ENCODE measurements at regions not wholly inside any gene's neighbourhood (a gene's known extent, or its start where the extent isn't known, plus 50 kb on each side); places are given as distances from the start of the nearest gene placed in this dataset.
"Not testable (repeated sequence)": the region's sequence is repeated elsewhere in the genome, so short reads cannot be mapped to it uniquely, and the experiment has no call there.

DNA sequence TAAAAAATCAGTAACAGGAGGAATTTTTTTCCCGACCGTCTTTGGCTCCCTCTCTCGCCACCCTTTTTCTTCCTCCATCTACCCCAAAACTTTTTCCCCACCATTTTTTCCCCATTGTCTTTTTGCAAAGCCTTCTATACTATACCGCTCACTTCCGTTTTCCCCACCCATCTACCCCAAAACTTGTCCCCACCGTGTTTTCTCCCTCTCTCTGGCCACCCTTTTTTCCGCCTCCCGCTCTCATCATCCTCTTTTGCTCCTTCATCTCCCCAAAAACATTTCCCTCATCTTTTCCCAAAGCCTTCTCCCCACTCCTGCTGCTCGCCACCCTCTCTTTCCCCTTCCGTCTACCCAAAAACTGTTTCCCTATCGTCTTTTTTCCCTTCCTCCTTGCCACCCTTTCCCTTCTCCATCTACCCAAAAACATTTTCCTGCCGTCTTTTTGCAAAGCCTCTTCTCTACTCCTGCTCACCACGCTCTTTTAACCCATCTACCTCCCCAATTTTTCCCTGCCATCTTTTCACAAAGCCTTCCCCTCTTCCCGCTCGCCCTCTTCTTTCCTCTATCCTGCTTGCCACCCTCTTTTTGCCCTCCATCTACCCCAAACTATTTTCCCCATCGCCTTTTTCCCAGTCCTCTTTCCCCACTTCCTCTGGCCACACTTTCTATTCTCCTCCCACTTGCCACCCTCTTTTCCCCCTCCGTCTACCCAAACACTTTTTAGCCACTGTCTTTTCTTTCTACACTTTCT lies 109.4 kb upstream of the TPTE start:
- DNase-seq (ENCODE audit: low spot score); H4K20me1 ChIP-seq (ENCODE audit: insufficient read depth, poor library complexity, severe bottlenecking); H3K9me2 ChIP-seq (replicated peaks; ENCODE audit: insufficient read depth); H3K36me3 ChIP-seq (replicated peaks; ENCODE audit: insufficient read depth, low read depth); H3K4me2 ChIP-seq; H3K4me3 ChIP-seq; H2AFZ ChIP-seq; H3K4me1 ChIP-seq (ENCODE audit: insufficient read depth); H3K79me2 ChIP-seq; H3K27ac ChIP-seq; H3K27me3 ChIP-seq: not testable (repeated sequence)
- WGBS (ENCODE audit: low lambda C conversion rate, missing lambda C conversion rate) = 75% methylated on average over 17 of the region's 17 CpGs
- peaks cover 24% of the 10 kb centered on the region for H3K9me3 ChIP-seq (ENCODE audit: low read depth)

DNA sequence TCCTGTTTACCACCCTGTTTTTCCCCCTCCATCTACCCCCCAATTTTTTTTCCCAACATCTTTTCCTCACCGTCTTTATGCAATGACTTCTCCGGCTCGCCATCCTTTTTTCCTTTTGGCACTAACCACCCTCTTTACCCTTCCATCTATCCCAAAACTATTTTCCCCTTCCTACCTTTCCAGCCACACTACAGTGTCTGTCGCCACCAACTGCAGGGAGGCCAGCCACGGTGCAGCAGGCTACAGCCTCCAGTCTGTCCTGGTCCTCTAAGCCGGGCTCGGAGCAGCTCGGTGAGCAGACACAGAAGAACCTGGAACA lies 108.5 kb upstream of the TPTE start:
- WGBS (ENCODE audit: low lambda C conversion rate, missing lambda C conversion rate) = 80% methylated on average over 8 of the region's 8 CpGs
- not testable (repeated sequence) for H3K79me2 ChIP-seq; H3K4me1 ChIP-seq (ENCODE audit: insufficient read depth)

DNA sequence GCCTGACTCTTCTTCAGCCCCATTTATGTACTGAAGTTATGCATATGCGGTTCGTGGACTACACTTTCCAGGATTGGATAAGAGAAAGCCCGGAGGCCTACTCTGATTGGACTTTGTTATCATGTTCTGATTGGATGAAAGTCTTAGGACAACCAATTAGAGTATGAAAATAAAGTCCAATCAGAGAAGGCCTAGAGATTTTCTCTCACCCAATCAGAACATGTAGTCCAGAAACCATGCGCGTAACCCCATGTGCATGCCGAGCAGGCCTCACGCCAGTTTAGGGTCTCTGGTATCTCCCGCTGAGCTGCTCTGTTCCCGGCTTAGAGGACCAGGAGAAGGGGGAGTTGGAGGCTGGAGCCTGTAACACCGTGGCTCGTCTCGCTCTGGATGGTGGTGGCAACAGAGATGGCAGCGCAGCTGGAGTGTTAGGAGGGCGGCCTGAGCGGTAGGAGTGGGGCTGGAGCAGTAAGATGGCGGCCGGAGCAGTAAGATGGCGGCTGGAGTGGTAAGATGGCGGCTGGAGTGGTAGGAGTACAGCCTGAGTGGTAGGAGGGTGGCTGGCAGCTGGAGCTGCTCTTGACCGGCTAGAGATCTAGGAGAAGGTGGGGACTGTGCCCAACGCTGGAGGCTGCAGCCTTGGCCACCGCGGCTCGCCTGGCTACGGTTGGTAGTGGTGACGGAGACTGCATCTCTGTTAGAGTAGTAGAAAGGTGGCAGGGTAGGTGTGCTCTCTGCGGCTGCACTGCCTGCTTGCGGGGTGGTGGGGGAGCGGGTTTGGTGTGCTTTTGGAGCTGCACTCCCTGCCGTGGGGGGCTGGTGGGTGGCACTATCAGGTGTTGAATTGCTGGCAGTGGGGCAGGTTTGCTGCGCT lies 107.9 kb upstream of the TPTE start:
- H3K27ac ChIP-seq; H3K27me3 ChIP-seq; H3K36me3 ChIP-seq (replicated peaks; ENCODE audit: insufficient read depth, low read depth); H3K9me2 ChIP-seq (replicated peaks; ENCODE audit: insufficient read depth); H2AFZ ChIP-seq; H3K4me3 ChIP-seq; H3K4me2 ChIP-seq; H4K20me1 ChIP-seq (ENCODE audit: insufficient read depth, poor library complexity, severe bottlenecking); H3K79me2 ChIP-seq; H3K4me1 ChIP-seq (ENCODE audit: insufficient read depth): not testable (repeated sequence)
- DNase-seq (ENCODE audit: low spot score) = peak; percentile 4
- H3K9me3 ChIP-seq (ENCODE audit: low read depth) = peaks cover 21% of the 10 kb centered on the region
- WGBS (ENCODE audit: low lambda C conversion rate, missing lambda C conversion rate) = 84% methylated on average over 31 of the region's 31 CpGs

More for the DNA sequence above, 108.5 kb upstream of the TPTE start:
- not testable (repeated sequence) for H3K27me3 ChIP-seq; DNase-seq (ENCODE audit: low spot score); H3K36me3 ChIP-seq (replicated peaks; ENCODE audit: insufficient read depth, low read depth); H3K4me2 ChIP-seq; H3K27ac ChIP-seq; H3K4me3 ChIP-seq; H3K9me2 ChIP-seq (replicated peaks; ENCODE audit: insufficient read depth); H4K20me1 ChIP-seq (ENCODE audit: insufficient read depth, poor library complexity, severe bottlenecking); H2AFZ ChIP-seq
- peaks cover 24% of the 10 kb centered on the region for H3K9me3 ChIP-seq (ENCODE audit: low read depth)

GRCh38 chr21:10414121-10414924 lies 107.1 kb upstream of the TPTE start:
- H2AFZ ChIP-seq; H3K4me3 ChIP-seq; H3K9me2 ChIP-seq (replicated peaks; ENCODE audit: insufficient read depth); H4K20me1 ChIP-seq (ENCODE audit: insufficient read depth, poor library complexity, severe bottlenecking); H3K27me3 ChIP-seq; H3K4me1 ChIP-seq (ENCODE audit: insufficient read depth); H3K36me3 ChIP-seq (replicated peaks; ENCODE audit: insufficient read depth, low read depth); H3K4me2 ChIP-seq; H3K27ac ChIP-seq; H3K79me2 ChIP-seq: not testable (repeated sequence)
- DNase-seq (ENCODE audit: low spot score) = peak; percentile 5
- 81% methylated on average over 14 of the region's 14 CpGs for WGBS (ENCODE audit: low lambda C conversion rate, missing lambda C conversion rate)
- H3K9me3 ChIP-seq (ENCODE audit: low read depth) = peaks cover 21% of the 10 kb centered on the region

- H3K9me3 ChIP-seq (ENCODE audit: low read depth) = peaks cover 21% of the 10 kb centered on the region
- DNase-seq (ENCODE audit: low spot score); H3K4me1 ChIP-seq (ENCODE audit: insufficient read depth); H3K36me3 ChIP-seq (replicated peaks; ENCODE audit: insufficient read depth, low read depth); H2AFZ ChIP-seq; H3K27me3 ChIP-seq; H3K79me2 ChIP-seq; H3K9me2 ChIP-seq (replicated peaks; ENCODE audit: insufficient read depth); H3K27ac ChIP-seq; H3K4me2 ChIP-seq; H4K20me1 ChIP-seq (ENCODE audit: insufficient read depth, poor library complexity, severe bottlenecking); H3K4me3 ChIP-seq: not testable (repeated sequence)
- WGBS (ENCODE audit: low lambda C conversion rate, missing lambda C conversion rate) = 82% methylated on average over 4 of the region's 4 CpGs
Measured at GRCh38 chr21:10414925-10415254, 106.5 kb upstream of the TPTE start.

DNA sequence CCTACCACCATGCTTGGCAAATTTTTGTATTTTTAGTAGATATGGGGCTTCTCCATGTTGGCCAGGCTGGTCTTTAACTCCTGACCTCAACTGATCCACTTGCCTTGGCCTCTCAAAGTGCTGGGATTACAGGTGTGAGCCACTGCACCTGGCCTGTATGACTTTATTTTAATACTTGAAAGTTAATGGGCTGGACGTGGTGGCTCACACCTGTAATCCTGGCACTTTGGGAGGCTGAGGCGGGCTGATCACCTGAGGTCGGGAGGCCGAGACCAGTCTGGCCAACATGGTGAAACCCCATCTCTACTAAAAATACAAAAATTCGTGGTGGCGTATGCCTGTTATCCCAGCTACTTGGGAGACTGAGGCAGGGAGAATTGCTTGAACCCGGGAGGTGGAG lies 105.9 kb upstream of the TPTE start:
- H3K4me2 ChIP-seq; H3K36me3 ChIP-seq (replicated peaks; ENCODE audit: insufficient read depth, low read depth); H4K20me1 ChIP-seq (ENCODE audit: insufficient read depth, poor library complexity, severe bottlenecking); H3K4me3 ChIP-seq; H3K79me2 ChIP-seq; H3K27me3 ChIP-seq; H2AFZ ChIP-seq; H3K27ac ChIP-seq; H3K9me2 ChIP-seq (replicated peaks; ENCODE audit: insufficient read depth); DNase-seq (ENCODE audit: low spot score); H3K4me1 ChIP-seq (ENCODE audit: insufficient read depth): not testable (repeated sequence)
- peaks cover 22% of the 10 kb centered on the region for H3K9me3 ChIP-seq (ENCODE audit: low read depth)
- 62% methylated on average over 7 of the region's 7 CpGs for WGBS (ENCODE audit: low lambda C conversion rate, missing lambda C conversion rate)

GRCh38 chr21:10415859-10416258 lies 105.5 kb upstream of the TPTE start:
- H2AFZ ChIP-seq; H4K20me1 ChIP-seq (ENCODE audit: insufficient read depth, poor library complexity, severe bottlenecking); H3K4me3 ChIP-seq; H3K4me1 ChIP-seq (ENCODE audit: insufficient read depth); H3K27me3 ChIP-seq; H3K4me2 ChIP-seq; H3K27ac ChIP-seq; H3K9me2 ChIP-seq (replicated peaks; ENCODE audit: insufficient read depth); H3K79me2 ChIP-seq; H3K36me3 ChIP-seq (replicated peaks; ENCODE audit: insufficient read depth, low read depth): not testable (repeated sequence)
- DNase-seq (ENCODE audit: low spot score) = peak; percentile 32
- peaks cover 26% of the 10 kb centered on the region for H3K9me3 ChIP-seq (ENCODE audit: low read depth)
- 54% methylated on average over 6 of the region's 6 CpGs for WGBS (ENCODE audit: low lambda C conversion rate, missing lambda C conversion rate)

DNA sequence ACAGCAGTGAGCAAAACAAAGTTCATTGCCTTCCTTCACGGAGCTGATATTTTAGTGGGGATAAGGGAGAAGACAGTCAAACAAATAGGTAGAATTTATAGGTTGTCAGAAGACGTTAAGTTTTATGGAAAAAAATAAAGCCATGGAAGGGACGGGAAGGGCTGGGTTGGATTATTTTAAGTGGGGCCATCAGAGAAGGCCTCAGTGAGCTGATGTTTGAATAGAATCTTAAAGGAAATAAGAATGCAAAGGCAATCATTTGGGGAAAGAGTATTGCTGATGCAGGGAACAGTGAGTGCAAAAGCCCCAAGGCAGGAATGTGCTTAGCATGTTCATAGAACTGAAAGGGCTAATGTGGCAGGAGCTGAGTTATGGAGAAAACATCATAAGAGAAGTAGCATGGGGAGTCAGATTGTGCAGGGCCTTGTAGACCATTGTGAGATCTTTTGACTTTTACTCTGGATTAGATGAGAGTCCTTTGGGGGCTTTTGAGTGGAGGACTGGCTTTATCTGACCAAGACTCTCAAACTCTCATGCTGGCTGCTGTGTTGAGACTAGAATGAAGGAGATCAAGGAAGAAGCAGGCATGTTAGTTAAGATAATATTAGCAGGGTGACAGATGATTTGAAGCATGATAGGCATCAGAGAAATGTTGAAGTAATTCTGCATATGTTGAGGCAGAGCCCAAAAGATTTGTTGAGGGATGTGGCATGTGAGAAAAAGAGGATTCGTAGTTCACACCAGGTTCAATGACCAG lies 104.5 kb upstream of the TPTE start:
- not testable (repeated sequence) for H3K4me2 ChIP-seq; H3K27ac ChIP-seq; H4K20me1 ChIP-seq (ENCODE audit: insufficient read depth, poor library complexity, severe bottlenecking); H3K4me1 ChIP-seq (ENCODE audit: insufficient read depth); H3K27me3 ChIP-seq; H3K4me3 ChIP-seq; H2AFZ ChIP-seq; H3K9me2 ChIP-seq (replicated peaks; ENCODE audit: insufficient read depth); H3K79me2 ChIP-seq; H3K36me3 ChIP-seq (replicated peaks; ENCODE audit: insufficient read depth, low read depth)
- DNase-seq (ENCODE audit: low spot score) = peak; percentile 37
- H3K9me3 ChIP-seq (ENCODE audit: low read depth) = peaks cover 31% of the 10 kb centered on the region
- WGBS (ENCODE audit: low lambda C conversion rate, missing lambda C conversion rate) = 52% methylated on average over 4 of the region's 4 CpGs

Measured in hepatocyte (in vitro differentiated cells).